ENCODE measurements at regions not wholly inside any gene's neighbourhood (a gene's known extent, or its start where the extent isn't known, plus 50 kb on each side); places are given as distances from the start of the nearest gene placed in this dataset.

- no peaks in the 10 kb centered on the region for H3K27me3 Mint-ChIP-seq (ENCODE audit: low read depth)
- H3K36me3 Mint-ChIP-seq (ENCODE audit: insufficient read depth in 1 of 3, low read depth in 3 of 3): peaks cover 6 to 8% (median 6%) of the 10 kb centered on the region in 3 experiments; a peak in 6 of 7 replicates
- H4K20me1 ChIP-seq (ENCODE audit: control insufficient read depth, insufficient read depth, insufficient read length): no peaks in the 10 kb centered on the region
- H3K23ac ChIP-seq (ENCODE audit: insufficient read length, low read depth, low read length): no peak overlapping the region
- H3K9me3 ChIP-seq (ENCODE audit: control insufficient read depth, low read depth, low read length): no peaks in the 10 kb centered on the region
- no CpG with 5 or more reads among the region's 3 CpGs for WGBS (ENCODE audit: extremely low coverage, insufficient read length, low lambda C conversion rate)
- no peak overlapping the region for H3K14ac ChIP-seq (ENCODE audit: insufficient read depth, low read length)
- no peaks in the 10 kb centered on the region for H3K23me2 ChIP-seq (ENCODE audit: insufficient read length, low read depth, low read length, poor library complexity, severe bottlenecking)
- no peak overlapping the region for H3K56ac ChIP-seq (ENCODE audit: insufficient read length, low read depth, low read length)
- H2BK20ac ChIP-seq (ENCODE audit: low read depth, low read length, poor library complexity, severe bottlenecking): no peak overlapping the region
- no peak overlapping the region for H2BK5ac ChIP-seq (ENCODE audit: insufficient read length, low read length)
- DNase-seq: no peak
- TF ChIP-seq CTCF (conservative IDR thresholded peaks at IDR 0.05): no peak
- H3K4me3 Mint-ChIP-seq: no peak overlapping the region
- H3K4me1 Mint-ChIP-seq: no peaks in the 10 kb centered on the region
- H4K5ac ChIP-seq (ENCODE audit: insufficient read length, low read depth, low read length): no peak overlapping the region
- H3K9me3 Mint-ChIP-seq: peaks cover 17 to 27% of the 10 kb centered on the region in 2 experiments
- H3K4me2 ChIP-seq (ENCODE audit: insufficient read depth, insufficient read length, low read length): no peak overlapping the region
- no peak overlapping the region for H3K9ac ChIP-seq (ENCODE audit: extremely low read depth, insufficient read length, low read length)
- H3K79me2 ChIP-seq (ENCODE audit: insufficient read depth, low read length): no peaks in the 10 kb centered on the region
- no peaks in the 10 kb centered on the region for H3K4me1 ChIP-seq (ENCODE audit: insufficient read depth, low read length)
- no peaks in the 10 kb centered on the region for H3K79me1 ChIP-seq (ENCODE audit: insufficient read depth, low read depth, low read length, poor library complexity, severe bottlenecking)
- no peak overlapping the region for H3K4ac ChIP-seq (ENCODE audit: low read depth, low read length)
- H3T11ph ChIP-seq (ENCODE audit: low read length): no peak overlapping the region
- no peaks in the 10 kb centered on the region for H3K27me3 ChIP-seq (ENCODE audit: insufficient read depth, low read length)
- no peak overlapping the region for H4K91ac ChIP-seq (ENCODE audit: insufficient read length, low read depth, low read length)
- no peak overlapping the region for H2AFZ ChIP-seq (ENCODE audit: low read length)
- H4K8ac ChIP-seq (replicated peaks; ENCODE audit: insufficient read length, low read depth, low read length): no peak overlapping the region
- no peak overlapping the region for H3K18ac ChIP-seq (ENCODE audit: insufficient read length, low read depth, low read length)
- H2BK12ac ChIP-seq (ENCODE audit: insufficient read length, low read depth, low read length): no peak overlapping the region
- H3K27ac ChIP-seq (ENCODE audit: insufficient read length, low read depth, low read length): no peak overlapping the region
- H3K27ac Mint-ChIP-seq: no peak overlapping the region
- no peak overlapping the region for H2BK120ac ChIP-seq (ENCODE audit: low read depth, low read length, poor library complexity, severe bottlenecking)
- no peak overlapping the region for H2AK5ac ChIP-seq (ENCODE audit: insufficient read length, low read length)
- no peak overlapping the region for H2BK15ac ChIP-seq (ENCODE audit: low read depth, low read length)
Observed at GRCh38 chr9:99699396-99699795, 122.3 kb upstream of the NR4A3 start.
